GM19023 (cell line): ENCODE measurements at regions not wholly inside any gene's neighbourhood (a gene's known extent, or its start where the extent isn't known, plus 50 kb on each side); places are given as distances from the start of the nearest gene placed in this dataset.
"Not testable (repeated sequence)": the region's sequence is repeated elsewhere in the genome, so short reads cannot be mapped to it uniquely, and the experiment has no call there.

Experiments used
- ATAC-seq: cut with Tn5 transposase; IDR thresholded peaks from one replicate; pipeline ENCODE4 v1.9.1; 2021; ENCODE audit warnings: mild to moderate bottlenecking, moderate library complexity; ENCODE audit not compliant: unreplicated experiment

- ATAC-seq, result no peak
Measured at GRCh38 chr16:55059146-55059545, 128.5 kb downstream of the IRX5 start.

GRCh38 chr16:55061126-55061525 lies 130.5 kb downstream of the IRX5 start:
- ATAC-seq, result no peak

GRCh38 chr16:55062442-55062841 lies 131.8 kb downstream of the IRX5 start:
- ATAC-seq, result no peak

- no peak for ATAC-seq
Measured at GRCh38 chr16:55072976-55073375, 142.3 kb downstream of the IRX5 start.

GRCh38 chr16:55073830-55074229 lies 143.2 kb downstream of the IRX5 start:
- no peak for ATAC-seq

- ATAC-seq, result not testable (repeated sequence)
Measured at GRCh38 chr16:55075208-55075607, 144.5 kb downstream of the IRX5 start.

- no peak for ATAC-seq
Measured at GRCh38 chr16:55076053-55076452, 145.4 kb downstream of the IRX5 start.

GRCh38 chr16:55077266-55077665 lies 146.6 kb downstream of the IRX5 start:
- ATAC-seq, result no peak

GRCh38 chr16:55078153-55078552 lies 147.5 kb downstream of the IRX5 start:
- ATAC-seq, result no peak

- ATAC-seq, result no peak
Measured at GRCh38 chr16:55078699-55079410, 148.2 kb downstream of the IRX5 start.

- ATAC-seq, result no peak
Measured at GRCh38 chr16:55081622-55082590, 151.2 kb downstream of the IRX5 start.

- ATAC-seq, result no peak
Measured at GRCh38 chr16:55082591-55082976, 151.9 kb downstream of the IRX5 start.

- ATAC-seq, result no peak
Measured at GRCh38 chr16:55083052-55083451, 152.4 kb downstream of the IRX5 start.

- no peak for ATAC-seq
Measured at GRCh38 chr16:55088098-55088497, 157.4 kb downstream of the IRX5 start.

- ATAC-seq, result no peak
Measured at GRCh38 chr16:55089600-55089999, 158.9 kb downstream of the IRX5 start.

- no peak for ATAC-seq
Measured at GRCh38 chr16:55091213-55091870, 160.7 kb downstream of the IRX5 start.

- ATAC-seq, result no peak
Measured at GRCh38 chr16:55091871-55092230, 161.2 kb downstream of the IRX5 start.

GRCh38 chr16:55100100-55100499 lies 169.4 kb downstream of the IRX5 start:
- ATAC-seq, result no peak

GRCh38 chr16:55101026-55101425 lies 170.4 kb downstream of the IRX5 start:
- ATAC-seq, result no peak

- no peak for ATAC-seq
Measured at GRCh38 chr16:55102077-55102476, 171.4 kb downstream of the IRX5 start.

GRCh38 chr16:55102531-55102930 lies 171.9 kb downstream of the IRX5 start:
- ATAC-seq, result no peak

- ATAC-seq, result no peak
Measured at GRCh38 chr16:55107851-55108250, 177.2 kb downstream of the IRX5 start.
